A673 (cell line): ENCODE measurements at regions not wholly inside any gene's neighbourhood (a gene's known extent, or its start where the extent isn't known, plus 50 kb on each side); places are given as distances from the start of the nearest gene placed in this dataset.

Experiments
- BruUV-seq: library from RNA; stranded (reverse); fragments of 400-500 nt; replicated peaks from 2 replicates; lab custom pipeline; 2021; lab: Mats Ljungman, UMichigan
- CTCF ChIA-PET: fragments of 300-600 bp; sonication (Branson Sonifier 250); formaldehyde crosslinking; loops from one replicate; lab custom pipeline; 2022; ENCODE audit warnings: antibody characterized with exemption; lab: Charles Lee
- POLR2A ChIA-PET: fragments of 300-600 bp; sonication (Branson Sonifier 250); formaldehyde crosslinking; loops from one replicate; lab custom pipeline; 2022; ENCODE audit warnings: antibody characterized with exemption; ENCODE audit not compliant: low non-redundant PET; lab: Charles Lee
- DNase-seq: peaks from one replicate; pipeline ENCODE4 v3.0.0-alpha.2; 2015; ENCODE audit warnings: low spot score
- H3K27ac ChIP-seq: fragments of 200-600 bp; sonication (generic); 2 replicates; pipeline ENCODE4 v1.5.1; 2016; ENCODE audit warnings: mixed run types, low read depth, mild to moderate bottlenecking, mixed read lengths, antibody characterized with exemption, low read length; ENCODE audit not compliant: poor library complexity, severe bottlenecking
- H3K27me3 ChIP-seq: fragments of 200-600 bp; sonication (generic); replicated peaks from 2 replicates; pipeline ENCODE4 v1.6.1; 2017; ENCODE audit warnings: mixed run types, low read depth, mild to moderate bottlenecking, mixed read lengths, antibody characterized with exemption, low read length; ENCODE audit not compliant: insufficient read depth, poor library complexity
- H3K36me3 ChIP-seq: fragments of 200-600 bp; sonication (generic); 2 replicates; pipeline ENCODE4 v1.6.1; 2016; ENCODE audit warnings: mixed run types, mild to moderate bottlenecking, mixed read lengths, antibody characterized with exemption, low read length; ENCODE audit not compliant: insufficient read depth, poor library complexity, severe bottlenecking
- H3K4me1 ChIP-seq: fragments of 200-600 bp; sonication (generic); 2 replicates; pipeline ENCODE4 v1.6.1; 2017; ENCODE audit warnings: mixed run types, mild to moderate bottlenecking, mixed read lengths, antibody characterized with exemption, low read length; ENCODE audit not compliant: insufficient read depth, poor library complexity, severe bottlenecking
- H3K4me3 ChIP-seq: fragments of 200-600 bp; sonication (generic); 2 replicates; pipeline ENCODE4 v1.5.1; 2016; ENCODE audit warnings: low read depth, mixed run types, mild to moderate bottlenecking, mixed read lengths, low read length; ENCODE audit not compliant: poor library complexity, severe bottlenecking
- H3K9me3 ChIP-seq: fragments of 200-600 bp; sonication (generic); 2 replicates; pipeline ENCODE4 v1.6.1; 2016; ENCODE audit warnings: mixed run types, low read depth, mild to moderate bottlenecking, mixed read lengths, antibody characterized with exemption, low read length; ENCODE audit not compliant: poor library complexity, severe bottlenecking
- CTCF ChIP-seq: fragments of 300-800, 200-600 bp; sonication (generic); conservative IDR thresholded peaks from 2 replicates; pipeline ENCODE4 v1.5.1; 2017; ENCODE audit warnings: low read depth, mild to moderate bottlenecking, antibody characterized with exemption, low read length, moderate library complexity, mixed read lengths
- EZH2 ChIP-seq: fragments of 200-600 bp; sonication (generic); IDR thresholded peaks from 2 replicates; pipeline ENCODE4 v1.6.1; 2017; ENCODE audit warnings: borderline replicate concordance, low read depth, mild to moderate bottlenecking, mixed read lengths, antibody characterized with exemption, low read length; ENCODE audit not compliant: poor library complexity, severe bottlenecking
- intact Hi-C: fragments of 100-400 bp; cut with micrococcal nuclease; formaldehyde crosslinking; loops from one replicate; pipeline ENCODE4 v1.10.0; 2022; ENCODE audit not compliant: unreplicated experiment

GRCh38 chr18:54532222-54532621, 58.8 kb upstream of the DYNAP start:
- no TSS peak for BruUV-seq
- TF ChIP-seq CTCF = no peak
- TF ChIP-seq EZH2 = no peak
- intact Hi-C loops = no loop called here
- H3K27ac ChIP-seq = no peak overlapping the region
- no peaks in the 10 kb centered on the region for H3K9me3 ChIP-seq
- H3K4me3 ChIP-seq = no peak overlapping the region
- no peak for DNase-seq
- no peaks in the 10 kb centered on the region for H3K36me3 ChIP-seq
- POLR2A ChIA-PET = no interaction called here
- no peaks in the 10 kb centered on the region for H3K4me1 ChIP-seq
- H3K27me3 ChIP-seq = peaks cover 14% of the 10 kb centered on the region
- CTCF ChIA-PET = no interaction called here

GRCh38 chr18:54532962-54533361, 58.1 kb upstream of the DYNAP start:
- Histone ChIP-seq H3K4me3 (no peak overlapping the region), H3K27ac (no peak overlapping the region), H3K9me3 (peaks cover 4% of the 10 kb centered on the region), H3K27me3 (peaks cover 14% of the 10 kb centered on the region), H3K4me1 (no peaks in the 10 kb centered on the region), H3K36me3 (no peaks in the 10 kb centered on the region)
- DNase-seq = no peak
- intact Hi-C loops = no loop called here
- POLR2A ChIA-PET = no interaction called here
- TF ChIP-seq EZH2 (no peak), CTCF (no peak)
- BruUV-seq = no TSS peak
- CTCF ChIA-PET = no interaction called here
